ENCODE measurements at regions not wholly inside any gene's neighbourhood (a gene's known extent, or its start where the extent isn't known, plus 50 kb on each side); places are given as distances from the start of the nearest gene placed in this dataset.

DNA sequence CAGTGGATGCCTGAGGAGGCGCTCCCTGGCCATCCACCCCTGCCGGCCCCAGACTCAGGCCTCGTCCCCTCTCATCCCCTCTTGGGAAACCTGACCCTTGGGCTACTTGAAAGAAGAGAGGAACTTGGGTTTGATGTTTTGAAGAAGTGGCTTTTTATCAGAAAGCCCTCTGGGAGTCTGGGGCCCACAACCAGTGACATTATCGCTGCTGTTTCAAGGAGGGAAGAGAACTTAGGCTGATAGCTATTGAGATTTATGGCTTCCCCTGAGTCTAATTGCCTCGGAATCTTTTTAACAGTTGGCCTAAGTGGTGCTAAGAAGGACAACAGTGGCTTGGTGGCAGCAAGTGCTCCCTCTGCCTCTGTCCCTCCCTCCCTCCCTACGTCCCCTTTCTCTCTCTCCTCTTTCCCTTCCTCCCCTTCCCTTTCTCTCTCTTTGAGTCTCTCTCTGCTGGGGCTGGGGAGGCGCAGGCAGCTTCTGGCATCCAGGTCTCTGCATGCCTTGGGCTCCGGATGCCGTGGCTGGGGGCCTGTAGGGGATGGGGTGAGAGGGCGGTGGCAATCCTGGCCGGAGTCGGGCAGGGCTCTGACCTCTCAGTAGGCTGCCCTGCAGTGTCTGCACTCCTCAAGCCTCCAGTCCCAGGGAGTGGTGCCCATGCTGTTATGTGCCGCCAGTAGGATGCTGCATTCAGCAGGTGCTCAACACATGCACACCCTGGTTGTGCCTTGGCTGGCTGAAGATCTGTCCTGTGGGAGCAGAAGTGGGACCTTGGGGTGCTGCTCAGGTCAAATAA is 49.6 kb upstream of the RXRA start:
- H3K4me3 Mint-ChIP-seq (ENCODE audit: unreplicated experiment), result no peak overlapping the region
- H3K27ac Mint-ChIP-seq (ENCODE audit: unreplicated experiment), result no peak overlapping the region
- no peaks in the 10 kb centered on the region for H3K36me3 Mint-ChIP-seq (ENCODE audit: unreplicated experiment)
- peaks cover 21% of the 10 kb centered on the region for H3K27me3 Mint-ChIP-seq (ENCODE audit: unreplicated experiment)
- H3K9me3 Mint-ChIP-seq (ENCODE audit: unreplicated experiment), result no peaks in the 10 kb centered on the region
- no peak for TF ChIP-seq CTCF (IDR thresholded peaks at IDR 0.05)
- H3K4me1 Mint-ChIP-seq (ENCODE audit: unreplicated experiment), result peaks cover 5% of the 10 kb centered on the region
- no peak for DNase-seq (ENCODE audit: extremely low spot score, unreplicated experiment)

Data from osteocyte (in vitro differentiated cells).